Activated naive CD8-positive, alpha-beta T cell treated with anti-CD3 and anti-CD28 coated beads, Interleukin-2, amount 10 ng/mL, durations not matched to agents 7 days and 5 days (primary cell): ENCODE measurements at regions not wholly inside any gene's neighbourhood (a gene's known extent, or its start where the extent isn't known, plus 50 kb on each side); places are given as distances from the start of the nearest gene placed in this dataset.
"Not testable (repeated sequence)": the region's sequence is repeated elsewhere in the genome, so short reads cannot be mapped to it uniquely, and the experiment has no call there.

ENCODE experiments used
- ATAC-seq: fragments of 150-1000 bp; cut with Tn5 transposase; one replicate; pipeline ENCODE4 v1.10.0; 2021; ENCODE audit warnings: low read depth, moderate library complexity
- POLR2A ChIA-PET: fragments of 350-600 bp; sonication (Branson Sonifier 250); formaldehyde crosslinking; loops from one replicate; lab custom pipeline; 2021; ENCODE audit warnings: antibody characterized with exemption; lab: Charles Lee
- DNase-seq: peaks from one replicate; pipeline ENCODE4 v3.0.0; 2021
- H3K27ac Mint-ChIP-seq: one replicate; pipeline ENCODE4 v1.8.0; 2022; ENCODE audit warnings: mild to moderate bottlenecking, mixed read lengths
- H3K27me3 Mint-ChIP-seq: one replicate; pipeline ENCODE4 v1.8.0; 2022; ENCODE audit warnings: mild to moderate bottlenecking, moderate library complexity, mixed read lengths
- H3K36me3 Mint-ChIP-seq: one replicate; pipeline ENCODE4 v1.8.0; 2021; ENCODE audit warnings: mild to moderate bottlenecking, mixed read lengths
- H3K4me1 Mint-ChIP-seq: one replicate; pipeline ENCODE4 v1.8.0; 2021; ENCODE audit warnings: mixed read lengths
- H3K4me3 Mint-ChIP-seq: one replicate; pipeline ENCODE4 v1.8.0; 2022; ENCODE audit warnings: mild to moderate bottlenecking, moderate library complexity, mixed read lengths
- H3K9me3 Mint-ChIP-seq: one replicate; pipeline ENCODE4 v1.8.0; 2021; ENCODE audit warnings: mixed read lengths

- no peak overlapping the region for H3K4me3 Mint-ChIP-seq
- no peak for DNase-seq
- POLR2A ChIA-PET, result no interaction called here
- no peaks in the 10 kb centered on the region for H3K36me3 Mint-ChIP-seq
- no peak for ATAC-seq
- no peaks in the 10 kb centered on the region for H3K4me1 Mint-ChIP-seq
- H3K27ac Mint-ChIP-seq, result no peak overlapping the region
- no peaks in the 10 kb centered on the region for H3K27me3 Mint-ChIP-seq
- peaks cover 2% of the 10 kb centered on the region for H3K9me3 Mint-ChIP-seq
Observed at GRCh38 chr6:146980900-146981329, 223.3 kb upstream of the STXBP5 start.

GRCh38 chr6:146981981-146982380, 222.2 kb upstream of the STXBP5 start:
- no peak for DNase-seq
- no peaks in the 10 kb centered on the region for H3K4me1 Mint-ChIP-seq
- POLR2A ChIA-PET, result no interaction called here

GRCh38 chr6:146984251-146984924, 219.8 kb upstream of the STXBP5 start:
- Mint-ChIP-seq H3K4me1 (no peaks in the 10 kb centered on the region), H3K36me3 (no peaks in the 10 kb centered on the region), H3K9me3 (peaks cover 8% of the 10 kb centered on the region), H3K27ac (no peak overlapping the region), H3K27me3 (no peaks in the 10 kb centered on the region), H3K4me3 (no peak overlapping the region)
- DNase-seq (no peak), ATAC-seq (no peak)
- POLR2A ChIA-PET, result no interaction called here

More at GRCh38 chr6:146981981-146982380, 222.2 kb upstream of the STXBP5 start:
- Mint-ChIP-seq H3K9me3 (peaks cover 5% of the 10 kb centered on the region), H3K27me3 (no peaks in the 10 kb centered on the region), H3K27ac (no peak overlapping the region), H3K4me3 (no peak overlapping the region), H3K36me3 (no peaks in the 10 kb centered on the region)
- ATAC-seq, result no peak

- Mint-ChIP-seq H3K27me3 (no peaks in the 10 kb centered on the region), H3K9me3 (peaks cover 8% of the 10 kb centered on the region), H3K4me3 (no peak overlapping the region), H3K4me1 (no peaks in the 10 kb centered on the region), H3K27ac (no peak overlapping the region), H3K36me3 (no peaks in the 10 kb centered on the region)
- ATAC-seq (no peak), DNase-seq (no peak)
- POLR2A ChIA-PET, result no interaction called here
Observed at GRCh38 chr6:146985111-146985510, 219.1 kb upstream of the STXBP5 start.

- Mint-ChIP-seq H3K27ac (no peak overlapping the region), H3K4me1 (no peaks in the 10 kb centered on the region), H3K27me3 (no peaks in the 10 kb centered on the region), H3K36me3 (no peaks in the 10 kb centered on the region), H3K9me3 (peaks cover 8% of the 10 kb centered on the region), H3K4me3 (no peak overlapping the region)
- DNase-seq (no peak), ATAC-seq (no peak)
- POLR2A ChIA-PET, result no interaction called here
Observed at GRCh38 chr6:146985966-146986365, 218.3 kb upstream of the STXBP5 start.

- H3K27ac Mint-ChIP-seq, DNase-seq, H3K4me1 Mint-ChIP-seq, H3K9me3 Mint-ChIP-seq, H3K27me3 Mint-ChIP-seq, H3K4me3 Mint-ChIP-seq, ATAC-seq, H3K36me3 Mint-ChIP-seq, POLR2A ChIA-PET: not testable (repeated sequence)
Observed at GRCh38 chr6:146987938-146988337, 216.3 kb upstream of the STXBP5 start.

- H3K9me3 Mint-ChIP-seq, result peaks cover 8% of the 10 kb centered on the region
- no peak overlapping the region for H3K4me3 Mint-ChIP-seq
- DNase-seq, result no peak
- POLR2A ChIA-PET, result no interaction called here
- ATAC-seq, result no peak
- H3K27me3 Mint-ChIP-seq, result no peaks in the 10 kb centered on the region
- H3K27ac Mint-ChIP-seq, result no peak overlapping the region
- no peaks in the 10 kb centered on the region for H3K36me3 Mint-ChIP-seq
- H3K4me1 Mint-ChIP-seq, result no peaks in the 10 kb centered on the region
Observed at GRCh38 chr6:146989860-146990259, 214.4 kb upstream of the STXBP5 start.

GRCh38 chr6:146990284-146990683, 213.9 kb upstream of the STXBP5 start:
- Mint-ChIP-seq H3K27me3 (no peaks in the 10 kb centered on the region), H3K9me3 (peaks cover 8% of the 10 kb centered on the region), H3K4me1 (no peaks in the 10 kb centered on the region), H3K36me3 (no peaks in the 10 kb centered on the region), H3K27ac (no peak overlapping the region), H3K4me3 (no peak overlapping the region)
- DNase-seq (no peak), ATAC-seq (no peak)
- POLR2A ChIA-PET, result no interaction called here

- Mint-ChIP-seq H3K36me3 (no peaks in the 10 kb centered on the region), H3K4me3 (no peak overlapping the region), H3K27me3 (no peaks in the 10 kb centered on the region), H3K9me3 (peaks cover 3% of the 10 kb centered on the region), H3K4me1 (no peaks in the 10 kb centered on the region), H3K27ac (no peak overlapping the region)
- POLR2A ChIA-PET, result no interaction called here
- no peak for DNase-seq
- no peak for ATAC-seq
Observed at GRCh38 chr6:146990821-146991798, 213.1 kb upstream of the STXBP5 start.

GRCh38 chr6:146997062-146997461, 207.2 kb upstream of the STXBP5 start:
- POLR2A ChIA-PET, result no interaction called here
- DNase-seq, result no peak
- Mint-ChIP-seq H3K27me3 (no peaks in the 10 kb centered on the region), H3K36me3 (no peaks in the 10 kb centered on the region), H3K4me3 (no peak overlapping the region), H3K27ac (no peak overlapping the region), H3K4me1 (no peaks in the 10 kb centered on the region), H3K9me3 (no peaks in the 10 kb centered on the region)
- ATAC-seq, result no peak

GRCh38 chr6:146999766-147000165, 204.5 kb upstream of the STXBP5 start:
- Mint-ChIP-seq H3K27me3 (no peaks in the 10 kb centered on the region), H3K27ac (no peak overlapping the region), H3K9me3 (peaks cover 2% of the 10 kb centered on the region), H3K4me3 (no peak overlapping the region), H3K36me3 (no peaks in the 10 kb centered on the region), H3K4me1 (no peaks in the 10 kb centered on the region)
- DNase-seq (no peak), ATAC-seq (no peak)
- POLR2A ChIA-PET, result no interaction called here

GRCh38 chr6:147000545-147001488, 203.4 kb upstream of the STXBP5 start:
- H3K9me3 Mint-ChIP-seq, result peaks cover 2% of the 10 kb centered on the region
- H3K27me3 Mint-ChIP-seq, result no peaks in the 10 kb centered on the region
- no peak for DNase-seq
- POLR2A ChIA-PET, result no interaction called here
- no peak overlapping the region for H3K4me3 Mint-ChIP-seq
- H3K4me1 Mint-ChIP-seq, result no peaks in the 10 kb centered on the region
- no peak for ATAC-seq
- H3K27ac Mint-ChIP-seq, result no peak overlapping the region
- H3K36me3 Mint-ChIP-seq, result no peaks in the 10 kb centered on the region

GRCh38 chr6:147001621-147002020, 202.6 kb upstream of the STXBP5 start:
- POLR2A ChIA-PET, result no interaction called here
- Mint-ChIP-seq H3K9me3 (peaks cover 2% of the 10 kb centered on the region), H3K36me3 (no peaks in the 10 kb centered on the region), H3K4me3 (no peak overlapping the region), H3K4me1 (no peaks in the 10 kb centered on the region), H3K27me3 (no peaks in the 10 kb centered on the region), H3K27ac (no peak overlapping the region)
- no peak for DNase-seq
- no peak for ATAC-seq
